Neural crest cell (in vitro differentiated cells): ENCODE measurements at regions not wholly inside any gene's neighbourhood (a gene's known extent, or its start where the extent isn't known, plus 50 kb on each side); places are given as distances from the start of the nearest gene placed in this dataset.

Experiments used
- DNase-seq: peaks from one replicate; pipeline ENCODE4 v3.0.0; 2021; ENCODE audit warnings: low read depth, mixed read lengths, low spot score
- H3K27ac Mint-ChIP-seq: one replicate; pipeline ENCODE4 v1.8.0; 2021; ENCODE audit warnings: mild to moderate bottlenecking, mixed read lengths; ENCODE audit not compliant: unreplicated experiment
- H3K27me3 Mint-ChIP-seq: 2 replicates; pipeline ENCODE4 v1.8.0; 2021; ENCODE audit warnings: low read depth, mild to moderate bottlenecking, mixed read lengths
- H3K36me3 Mint-ChIP-seq: 2 replicates; pipeline ENCODE4 v1.8.0; 2021; ENCODE audit warnings: low read depth, mild to moderate bottlenecking, mixed read lengths
- H3K4me1 Mint-ChIP-seq: 2 replicates; pipeline ENCODE4 v1.8.0; 2021; ENCODE audit warnings: mixed read lengths
- H3K4me3 Mint-ChIP-seq: one replicate; pipeline ENCODE4 v1.8.0; 2021; ENCODE audit warnings: mild to moderate bottlenecking, mixed read lengths
- H3K9me3 Mint-ChIP-seq: 2 replicates; pipeline ENCODE4 v1.8.0; 2021; ENCODE audit warnings: mixed read lengths
- TF ChIP-seq, protein P1 (sequence below): fragments of 200-600 bp; sonication (generic); conservative IDR thresholded peaks from 2 replicates; pipeline ENCODE4 v1.5.0; 2021; ENCODE audit warnings: antibody characterized with exemption, mild to moderate bottlenecking

DNA sequence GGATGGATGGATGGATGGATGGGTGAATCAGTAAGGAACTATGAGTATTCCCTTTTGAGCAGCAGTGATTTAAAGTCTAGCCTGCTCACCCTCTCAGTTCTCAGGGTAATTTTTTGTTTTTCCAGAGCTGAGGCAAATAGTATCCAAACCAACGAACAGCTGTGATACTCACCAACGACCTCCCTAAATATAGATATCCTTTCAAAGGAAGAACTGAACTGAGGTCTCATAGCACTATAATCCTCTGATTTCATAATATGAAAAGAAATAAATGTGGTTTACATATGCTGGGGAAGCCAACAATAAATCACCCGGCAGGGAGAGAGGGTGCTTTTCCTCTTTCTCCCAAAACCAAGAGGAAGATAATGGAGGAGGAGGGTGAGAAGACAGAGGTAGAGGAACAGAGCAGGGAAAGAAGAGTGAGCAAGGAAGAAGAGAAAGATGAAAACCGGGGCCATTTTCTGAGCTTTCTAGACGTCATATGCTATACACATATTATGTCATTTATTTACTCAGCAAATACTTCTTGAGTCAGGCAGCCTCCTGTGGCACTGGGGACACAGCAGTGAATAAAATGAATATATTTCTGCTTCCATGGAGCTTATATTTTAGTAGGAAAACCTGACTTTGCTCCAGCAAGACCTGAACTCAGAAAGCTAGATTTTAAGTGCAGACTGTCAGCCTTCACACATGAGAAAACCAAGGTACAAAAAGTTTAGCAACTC, 710.7 kb upstream of the TBX3 start:
- no peak overlapping the region for H3K4me3 Mint-ChIP-seq
- TF ChIP-seq, protein P1, sequence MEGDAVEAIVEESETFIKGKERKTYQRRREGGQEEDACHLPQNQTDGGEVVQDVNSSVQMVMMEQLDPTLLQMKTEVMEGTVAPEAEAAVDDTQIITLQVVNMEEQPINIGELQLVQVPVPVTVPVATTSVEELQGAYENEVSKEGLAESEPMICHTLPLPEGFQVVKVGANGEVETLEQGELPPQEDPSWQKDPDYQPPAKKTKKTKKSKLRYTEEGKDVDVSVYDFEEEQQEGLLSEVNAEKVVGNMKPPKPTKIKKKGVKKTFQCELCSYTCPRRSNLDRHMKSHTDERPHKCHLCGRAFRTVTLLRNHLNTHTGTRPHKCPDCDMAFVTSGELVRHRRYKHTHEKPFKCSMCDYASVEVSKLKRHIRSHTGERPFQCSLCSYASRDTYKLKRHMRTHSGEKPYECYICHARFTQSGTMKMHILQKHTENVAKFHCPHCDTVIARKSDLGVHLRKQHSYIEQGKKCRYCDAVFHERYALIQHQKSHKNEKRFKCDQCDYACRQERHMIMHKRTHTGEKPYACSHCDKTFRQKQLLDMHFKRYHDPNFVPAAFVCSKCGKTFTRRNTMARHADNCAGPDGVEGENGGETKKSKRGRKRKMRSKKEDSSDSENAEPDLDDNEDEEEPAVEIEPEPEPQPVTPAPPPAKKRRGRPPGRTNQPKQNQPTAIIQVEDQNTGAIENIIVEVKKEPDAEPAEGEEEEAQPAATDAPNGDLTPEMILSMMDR, result no peak
- no peak overlapping the region for H3K27ac Mint-ChIP-seq
- H3K4me1 Mint-ChIP-seq, result peaks cover 6% of the 10 kb centered on the region
- peaks cover 2% of the 10 kb centered on the region for H3K9me3 Mint-ChIP-seq
- DNase-seq, result no peak
- H3K27me3 Mint-ChIP-seq, result peaks cover 20% of the 10 kb centered on the region
- no peaks in the 10 kb centered on the region for H3K36me3 Mint-ChIP-seq

DNA sequence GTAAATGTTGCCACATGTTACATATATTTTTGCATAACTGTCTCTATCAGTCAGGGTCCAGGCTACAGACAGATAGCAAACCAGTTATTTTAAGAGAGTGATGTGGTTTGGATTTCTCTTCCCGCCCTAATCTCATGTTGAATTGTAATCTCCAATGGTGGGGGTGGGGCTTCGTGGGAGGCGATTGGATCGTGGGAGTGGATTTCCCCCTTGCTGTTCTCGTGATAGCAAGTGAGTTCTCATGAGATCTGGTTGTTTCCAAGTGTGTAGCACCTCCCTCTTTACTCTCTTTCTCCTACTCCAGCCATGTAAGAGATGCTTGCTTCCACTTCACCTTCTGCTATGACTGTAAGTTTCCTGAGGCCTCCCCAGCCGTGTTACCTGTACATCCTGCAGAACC, 704.2 kb upstream of the TBX3 start:
- Mint-ChIP-seq H3K27ac (no peak overlapping the region), H3K36me3 (no peaks in the 10 kb centered on the region), H3K4me3 (no peak overlapping the region), H3K27me3 (peaks cover under 1% of the 10 kb centered on the region), H3K9me3 (no peaks in the 10 kb centered on the region), H3K4me1 (peaks cover 12% of the 10 kb centered on the region)
- TF ChIP-seq, protein P1, result no peak
- no peak for DNase-seq

DNA sequence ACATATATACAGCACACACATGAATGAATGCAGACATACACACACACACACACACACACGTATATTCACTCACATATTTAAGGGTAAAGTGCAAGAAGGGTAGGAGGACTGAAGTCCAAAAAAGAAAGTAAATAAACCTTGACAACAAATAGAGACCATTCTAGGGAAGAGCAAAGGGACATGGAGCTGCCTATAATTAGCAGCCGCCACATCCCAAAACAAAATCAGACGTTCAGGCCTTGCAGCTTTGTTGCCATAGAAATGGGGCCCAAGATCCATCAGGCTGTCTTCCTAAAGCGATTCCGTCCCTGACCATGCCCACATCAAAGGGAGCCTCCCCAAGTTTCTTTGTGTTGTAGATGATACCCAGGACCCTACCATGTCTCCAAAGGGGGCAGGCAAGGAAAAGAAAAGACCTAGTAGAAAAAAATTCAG, 703.5 kb upstream of the TBX3 start:
- no peaks in the 10 kb centered on the region for H3K36me3 Mint-ChIP-seq
- H3K27me3 Mint-ChIP-seq, result no peaks in the 10 kb centered on the region
- no peaks in the 10 kb centered on the region for H3K9me3 Mint-ChIP-seq
- no peak overlapping the region for H3K27ac Mint-ChIP-seq
- peaks cover 12% of the 10 kb centered on the region for H3K4me1 Mint-ChIP-seq
- no peak overlapping the region for H3K4me3 Mint-ChIP-seq
- TF ChIP-seq, protein P1, result no peak
- no peak for DNase-seq

DNA sequence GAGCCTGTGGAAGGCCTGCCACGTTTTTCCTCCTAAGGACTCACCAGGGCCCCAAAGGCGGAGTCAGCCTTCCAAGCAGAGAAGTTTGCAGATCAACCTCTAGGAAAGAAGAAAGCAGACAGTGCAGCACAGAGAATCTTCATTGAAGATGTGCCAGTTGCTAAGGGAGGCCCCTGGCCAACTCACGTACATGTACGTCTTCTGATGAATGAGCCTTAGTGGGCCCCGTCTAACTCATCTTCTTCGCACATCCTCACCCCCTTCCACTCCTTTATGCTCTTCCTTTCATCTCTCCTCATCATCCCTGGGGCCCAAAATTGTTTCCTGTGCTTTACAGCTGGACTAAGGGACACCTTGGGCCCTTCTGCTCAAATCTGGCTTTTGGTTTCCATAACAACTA, 703.0 kb upstream of the TBX3 start:
- H3K27ac Mint-ChIP-seq, result no peak overlapping the region
- no peaks in the 10 kb centered on the region for H3K9me3 Mint-ChIP-seq

DNA sequence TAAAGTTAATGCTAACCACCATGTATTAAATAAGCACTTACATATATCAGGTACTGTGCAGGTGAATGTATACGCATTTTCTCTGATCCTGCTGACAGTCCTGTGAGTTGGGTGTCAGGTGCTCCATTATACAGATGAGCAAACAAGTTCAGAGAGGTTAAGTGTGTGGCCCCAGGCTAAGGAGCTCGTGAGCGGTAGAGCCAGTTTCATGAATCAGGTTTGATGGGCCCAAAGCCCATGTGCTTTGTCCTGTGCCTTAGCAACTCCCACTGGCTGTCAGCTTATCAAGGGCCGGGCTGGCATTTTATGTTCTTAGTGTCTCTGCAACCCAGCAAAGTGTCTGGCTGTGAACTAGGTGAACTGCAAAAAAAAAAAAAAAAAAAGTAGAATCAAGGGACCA, 701.2 kb upstream of the TBX3 start:
- no peaks in the 10 kb centered on the region for H3K36me3 Mint-ChIP-seq
- no peak overlapping the region for H3K4me3 Mint-ChIP-seq
- H3K9me3 Mint-ChIP-seq, result no peaks in the 10 kb centered on the region
- peaks cover 8% of the 10 kb centered on the region for H3K27me3 Mint-ChIP-seq
- TF ChIP-seq, protein P1, result no peak
- H3K4me1 Mint-ChIP-seq, result peaks cover 12% of the 10 kb centered on the region
- no peak for DNase-seq
- H3K27ac Mint-ChIP-seq, result no peak overlapping the region

More for the DNA sequence above, 703.0 kb upstream of the TBX3 start:
- H3K27me3 Mint-ChIP-seq, result no peaks in the 10 kb centered on the region
- no peak overlapping the region for H3K4me3 Mint-ChIP-seq
- peaks cover 12% of the 10 kb centered on the region for H3K4me1 Mint-ChIP-seq
- DNase-seq, result no peak
- H3K36me3 Mint-ChIP-seq, result no peaks in the 10 kb centered on the region
- TF ChIP-seq, protein P1, result no peak
